GM12872 (cell line): ENCODE measurements at regions not wholly inside any gene's neighbourhood (a gene's known extent, or its start where the extent isn't known, plus 50 kb on each side); places are given as distances from the start of the nearest gene placed in this dataset.

Source experiments
- CTCF ChIP-seq: IDR thresholded peaks from 3 replicates; pipeline ENCODE4 v1.5.1; 2011; ENCODE audit warnings: low read depth, mild to moderate bottlenecking, low read length, moderate library complexity; ENCODE audit not compliant: insufficient read depth

DNA sequence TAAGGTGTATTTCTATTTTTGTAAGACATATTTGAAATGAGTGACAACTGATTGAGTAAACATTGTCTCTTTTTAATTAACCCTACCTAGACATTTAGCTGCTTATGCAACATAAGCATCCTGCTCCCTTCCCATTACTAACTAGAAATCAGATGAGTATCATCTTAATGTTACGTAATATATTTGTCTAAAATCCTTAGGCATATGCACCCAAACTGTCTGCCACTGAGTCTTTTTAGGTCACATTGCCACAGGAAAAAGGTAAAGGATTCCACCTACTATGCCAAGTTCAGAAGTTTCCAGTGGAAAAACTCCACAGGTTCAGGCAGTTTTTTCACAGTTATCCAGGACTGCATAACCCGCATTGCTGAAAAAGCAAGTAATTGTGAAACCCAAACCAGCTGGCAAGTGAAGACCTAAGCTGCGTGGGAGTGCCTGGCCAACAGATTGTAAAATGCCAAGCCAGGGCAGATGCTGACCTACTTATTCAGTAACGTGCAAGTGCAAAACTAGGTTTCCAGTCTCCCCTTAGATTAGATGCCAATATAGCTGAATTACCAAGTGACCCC is 983.7 kb downstream of the GATA3 start:
- TF ChIP-seq CTCF, result no peak

GRCh38 chr10:9043466-9043865 is 989.0 kb downstream of the GATA3 start:
- no peak for TF ChIP-seq CTCF

- no peak for TF ChIP-seq CTCF
Observed at GRCh38 chr10:9045311-9045710, 990.8 kb downstream of the GATA3 start.

DNA sequence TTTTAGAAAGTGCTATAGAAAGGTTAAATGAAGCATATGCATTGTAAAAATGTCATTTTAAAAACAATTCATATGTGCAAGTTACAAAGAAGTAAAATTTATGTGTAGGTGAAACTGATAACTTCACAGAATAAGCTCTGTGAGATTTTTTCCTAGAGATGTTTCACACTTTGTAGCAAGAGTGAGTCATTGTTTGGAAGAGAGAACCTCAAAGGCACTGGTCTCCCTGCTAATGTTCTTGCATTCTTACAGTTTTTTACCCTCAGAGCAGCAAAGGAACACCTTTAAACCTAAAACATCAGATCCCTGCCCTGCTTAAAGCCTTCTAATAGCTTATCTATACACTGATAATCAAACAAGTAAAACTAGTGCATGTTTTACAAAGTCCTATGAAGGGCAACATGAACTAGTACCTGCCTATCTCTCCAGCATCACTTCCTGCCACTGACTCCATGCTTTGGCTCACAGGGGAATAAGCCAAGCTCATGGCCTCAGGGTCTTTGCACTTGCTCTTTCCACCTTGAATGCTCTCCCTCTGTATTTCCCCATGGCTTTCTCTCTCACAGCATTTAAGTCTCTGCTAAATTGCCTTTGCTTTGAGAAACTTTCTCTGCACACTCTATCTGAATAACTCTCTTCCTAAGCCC is 997.0 kb downstream of the GATA3 start:
- no peak for TF ChIP-seq CTCF

GRCh38 chr10:9052767-9053166 is 998.3 kb downstream of the GATA3 start:
- no peak for TF ChIP-seq CTCF

DNA sequence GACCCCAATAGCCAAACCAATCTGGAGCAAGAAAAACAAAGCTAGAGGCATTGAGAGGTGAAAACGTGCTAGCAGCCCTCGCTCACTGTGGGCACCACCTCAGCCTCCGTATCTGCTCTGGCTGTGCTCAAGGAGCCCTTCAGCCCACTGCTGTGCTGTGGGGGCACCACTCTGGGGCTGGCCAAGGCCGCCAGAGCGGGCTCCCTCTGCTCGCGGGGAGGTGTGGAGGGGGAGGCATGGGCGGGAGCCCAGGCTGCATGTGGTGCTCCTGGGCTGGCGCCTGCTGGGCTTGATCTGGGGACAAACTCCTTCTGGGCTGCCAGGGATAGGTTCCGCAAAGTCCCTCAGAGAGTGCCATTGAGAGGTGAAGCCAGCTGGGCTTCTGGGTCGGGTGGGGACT is 1002.0 kb downstream of the GATA3 start:
- TF ChIP-seq CTCF, result no peak

- no peak for TF ChIP-seq CTCF
Observed at GRCh38 chr10:9060314-9060713, 1005.8 kb downstream of the GATA3 start.

DNA sequence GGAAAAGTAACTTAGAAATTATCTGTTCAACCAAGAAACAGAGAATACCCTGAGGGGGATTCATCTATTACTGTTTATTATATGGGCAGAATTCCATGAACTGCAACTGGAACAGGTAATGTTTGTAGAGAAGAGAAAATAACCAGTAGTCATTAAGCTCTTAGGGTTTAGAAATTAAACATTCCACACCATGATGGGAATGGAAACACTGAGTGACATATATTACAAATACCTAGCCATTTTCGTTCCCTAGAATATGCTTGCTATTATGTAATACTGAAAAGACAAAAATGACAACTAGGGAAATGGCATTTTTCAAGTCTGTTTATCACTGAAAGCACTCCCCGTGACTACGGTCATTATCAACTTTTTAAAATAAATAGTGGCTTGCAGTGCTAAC is 1007.4 kb downstream of the GATA3 start:
- TF ChIP-seq CTCF, result no peak
